NT2/D1 (cell line): ENCODE measurements at regions not wholly inside any gene's neighbourhood (a gene's known extent, or its start where the extent isn't known, plus 50 kb on each side); places are given as distances from the start of the nearest gene placed in this dataset.

Experiments
- SUZ12 ChIP-seq: IDR thresholded peaks from 2 replicates; pipeline ENCODE4 v1.6.1; 2011; ENCODE audit not compliant: insufficient read length, insufficient read depth; ENCODE audit errors: extremely low read depth
- YY1 ChIP-seq: IDR thresholded peaks from 2 replicates; pipeline ENCODE4 v1.6.1; 2011; ENCODE audit not compliant: insufficient read length, insufficient read depth
- ZNF274 ChIP-seq: IDR thresholded peaks from 2 replicates; pipeline ENCODE4 v1.6.1; 2011; ENCODE audit warnings: mild to moderate bottlenecking, low read depth, low read length

DNA sequence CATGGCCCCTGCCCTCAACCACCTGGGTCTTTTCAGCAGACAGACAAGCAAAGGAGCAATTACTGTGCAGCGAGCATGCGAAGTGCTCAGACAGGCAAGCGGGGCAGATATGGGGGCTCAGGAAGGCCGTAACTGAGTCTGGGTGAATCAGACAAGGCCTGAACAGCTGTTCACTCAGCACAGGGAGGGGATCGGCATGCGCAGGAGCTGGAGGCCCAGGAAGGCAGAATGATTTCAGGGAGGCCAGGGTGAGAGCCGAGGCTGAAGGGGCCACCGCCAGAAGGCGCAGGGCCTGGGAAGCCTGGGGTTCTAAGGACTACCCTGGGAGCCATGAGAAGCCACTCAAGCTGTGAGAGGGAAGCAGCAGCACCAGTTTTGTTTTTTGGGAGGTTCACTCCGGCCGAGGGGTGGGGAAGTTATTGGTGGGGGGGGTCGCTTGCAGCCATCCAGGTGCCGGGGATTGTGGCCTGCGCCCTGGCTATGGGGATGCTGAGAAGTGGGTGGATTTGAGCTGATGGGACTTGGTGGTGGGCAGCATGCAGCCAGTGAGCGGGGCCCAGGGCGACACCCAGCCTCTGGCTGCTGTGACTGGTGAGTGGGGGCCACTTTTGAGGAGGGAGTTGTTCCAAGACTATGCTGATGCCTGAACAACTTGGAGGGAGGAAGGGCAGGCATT lies 132.2 kb downstream of the TSN start:
- TF ChIP-seq YY1 (no peak), ZNF274 (no peak), SUZ12 (no peak)
